HG03108 (cell line): ENCODE measurements at regions not wholly inside any gene's neighbourhood (a gene's known extent, or its start where the extent isn't known, plus 50 kb on each side); places are given as distances from the start of the nearest gene placed in this dataset.

Source experiments
- ATAC-seq: cut with Tn5 transposase; IDR thresholded peaks from one replicate; pipeline ENCODE4 v1.9.1; 2021; ENCODE audit warnings: moderate library complexity; ENCODE audit not compliant: unreplicated experiment

DNA sequence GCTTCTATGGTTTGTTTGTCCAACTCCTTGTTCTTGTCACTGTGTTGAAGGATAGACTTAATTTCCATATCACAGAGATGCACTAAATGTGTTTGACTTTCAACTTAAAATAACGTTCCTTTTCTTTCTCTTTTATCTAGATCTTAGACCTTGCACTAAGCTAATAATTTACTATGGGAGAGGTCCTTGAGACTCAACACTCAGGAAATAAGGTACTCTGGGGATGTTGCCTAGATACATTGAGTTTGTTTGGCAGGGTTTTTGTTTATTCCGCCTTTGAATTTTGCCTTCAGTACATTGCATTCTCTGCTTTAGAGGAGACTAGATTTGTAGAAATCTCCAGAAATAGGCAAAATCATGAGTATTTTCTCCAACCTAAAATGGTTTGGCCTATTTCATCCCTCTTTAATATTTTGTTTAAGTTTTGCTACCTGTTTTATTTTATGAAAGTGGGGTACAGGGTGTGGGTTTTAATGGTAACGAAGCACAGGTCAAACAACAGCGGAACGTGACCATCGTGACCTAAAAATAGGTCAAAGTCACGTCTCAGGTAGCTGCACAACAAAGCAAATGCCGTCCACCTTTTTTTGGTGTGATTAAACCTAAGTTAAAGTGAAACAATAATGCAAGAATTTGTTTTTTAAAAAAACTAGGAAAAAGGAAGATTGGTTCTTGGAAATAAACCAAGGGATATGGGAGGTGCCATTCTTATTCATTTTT lies 115.3 kb upstream of the CPSF6 start:
- ATAC-seq, result no peak

- ATAC-seq, result no peak
Measured at GRCh38 chr12:69129017-69129416, 110.4 kb upstream of the CPSF6 start.

DNA sequence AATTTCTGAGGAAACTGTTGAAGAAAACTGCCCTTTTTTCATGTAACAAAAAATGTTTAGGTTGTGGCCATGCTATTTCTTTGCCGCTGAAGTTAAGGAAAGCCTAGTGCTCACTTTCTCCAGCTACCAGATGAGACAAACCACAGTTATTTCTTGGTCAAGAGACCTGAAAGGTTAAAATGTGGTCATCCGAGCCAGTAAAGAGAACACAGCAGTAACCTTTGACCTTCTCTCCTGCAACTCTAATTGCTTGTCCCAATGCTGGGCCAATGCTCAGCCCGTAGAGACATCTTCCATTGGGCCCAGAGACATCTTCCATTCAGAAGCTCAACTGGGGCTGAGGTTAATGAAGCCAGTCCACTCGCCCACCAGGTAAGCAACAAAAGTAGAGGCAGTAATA lies 109.8 kb upstream of the CPSF6 start:
- no peak for ATAC-seq

DNA sequence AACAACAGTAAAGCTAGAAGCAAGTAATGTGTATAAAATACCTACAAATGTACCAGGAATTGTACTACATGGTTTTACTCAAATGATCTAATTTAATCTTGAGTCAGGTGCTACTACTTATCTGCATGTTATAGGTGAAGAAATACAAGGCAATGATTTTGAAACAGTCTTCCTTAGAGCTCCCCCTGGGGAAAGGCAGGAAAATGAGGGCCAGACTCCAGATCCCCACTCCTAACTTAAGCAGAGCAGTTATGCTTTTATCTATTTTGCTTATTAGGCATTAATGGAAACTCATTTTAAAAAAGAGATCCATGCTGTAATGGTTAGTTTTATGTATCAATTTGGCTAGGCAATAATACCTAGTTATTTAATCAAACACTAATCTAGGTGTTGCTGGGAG lies 109.3 kb upstream of the CPSF6 start:
- no peak for ATAC-seq

- no peak for ATAC-seq
Measured at GRCh38 chr12:69131077-69131476, 108.3 kb upstream of the CPSF6 start.

DNA sequence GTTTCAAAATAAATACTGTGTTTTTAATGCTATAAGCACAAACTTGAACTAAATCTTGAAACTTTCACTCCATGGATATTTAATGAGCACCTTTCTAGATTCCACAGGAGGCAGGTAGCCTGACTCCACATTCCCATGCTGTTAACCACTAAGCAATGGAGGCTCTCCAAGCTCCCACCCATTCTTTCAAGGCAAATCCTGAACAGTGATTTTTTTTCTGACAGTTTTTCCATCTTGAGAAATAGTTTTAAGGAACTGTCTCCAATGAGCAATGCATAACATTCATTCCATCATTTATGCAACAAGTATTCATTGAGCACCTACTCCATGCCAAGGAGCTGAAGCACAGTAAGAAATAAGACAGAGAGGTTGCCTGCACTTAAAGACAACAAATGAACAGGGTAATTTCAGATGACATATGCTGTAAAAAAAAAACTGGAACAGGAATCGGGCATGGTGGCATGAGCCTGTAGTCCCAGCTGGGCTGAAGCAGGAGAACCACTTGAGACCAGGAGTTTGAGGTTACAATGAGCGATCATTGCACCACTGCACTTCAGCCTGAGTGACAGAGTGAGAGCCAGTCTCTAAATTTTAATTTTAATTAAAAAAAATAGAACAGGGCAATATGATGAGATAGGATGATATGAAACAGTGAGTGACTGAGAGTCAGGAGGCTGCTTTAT lies 102.3 kb upstream of the CPSF6 start:
- no peak for ATAC-seq

GRCh38 chr12:69141074-69141473 lies 98.3 kb upstream of the CPSF6 start:
- no peak for ATAC-seq

GRCh38 chr12:69149270-69149669 lies 90.1 kb upstream of the CPSF6 start:
- ATAC-seq, result no peak

DNA sequence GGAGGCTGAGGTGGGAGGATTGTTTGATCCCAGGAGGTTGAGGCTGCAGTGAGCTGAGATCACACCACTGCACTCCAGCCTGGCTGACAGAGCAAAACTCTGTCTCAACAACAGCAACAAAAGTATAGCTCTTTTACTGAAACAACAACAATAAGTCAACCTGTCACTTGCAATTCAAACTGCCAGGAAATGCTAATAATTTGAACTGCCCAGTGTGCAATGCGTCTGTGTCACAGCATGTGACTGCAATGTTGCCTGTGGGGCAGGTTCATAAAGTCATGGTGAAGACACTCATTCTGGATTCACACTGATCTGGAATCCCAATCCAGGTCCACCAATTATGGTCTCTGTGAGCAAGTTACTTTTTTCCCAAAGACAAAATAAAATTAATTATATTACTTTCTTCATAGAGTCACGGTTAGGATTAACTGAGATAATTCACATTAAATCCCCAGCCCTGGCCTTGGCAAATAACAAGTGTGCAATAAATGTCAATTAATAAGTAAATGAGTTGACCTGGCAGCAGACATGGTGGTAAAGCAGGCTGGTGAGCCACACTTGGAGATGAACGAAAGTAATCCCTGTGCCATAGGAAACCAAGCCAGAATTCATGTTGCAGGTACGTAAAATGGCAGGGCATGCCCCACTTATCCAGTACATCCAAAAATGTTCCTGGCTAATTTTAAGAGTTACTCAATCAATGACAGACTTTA lies 89.1 kb upstream of the CPSF6 start:
- ATAC-seq, result no peak

DNA sequence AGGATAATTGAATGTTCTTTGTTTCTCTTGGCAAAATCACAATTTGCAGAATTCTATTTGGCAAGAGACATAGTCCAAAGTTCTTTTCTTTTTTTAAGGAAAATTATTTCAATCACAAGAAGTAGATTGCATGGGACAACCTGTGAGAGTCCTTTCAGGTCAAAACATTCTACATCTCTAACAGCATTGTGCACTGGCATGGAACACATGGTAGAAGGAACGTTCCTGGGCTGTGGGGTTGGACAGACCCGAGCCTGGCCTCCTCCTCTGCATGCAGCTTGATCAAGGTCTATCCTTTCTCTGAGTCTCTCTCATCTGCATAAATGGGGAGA lies 88.6 kb upstream of the CPSF6 start:
- no peak for ATAC-seq

DNA sequence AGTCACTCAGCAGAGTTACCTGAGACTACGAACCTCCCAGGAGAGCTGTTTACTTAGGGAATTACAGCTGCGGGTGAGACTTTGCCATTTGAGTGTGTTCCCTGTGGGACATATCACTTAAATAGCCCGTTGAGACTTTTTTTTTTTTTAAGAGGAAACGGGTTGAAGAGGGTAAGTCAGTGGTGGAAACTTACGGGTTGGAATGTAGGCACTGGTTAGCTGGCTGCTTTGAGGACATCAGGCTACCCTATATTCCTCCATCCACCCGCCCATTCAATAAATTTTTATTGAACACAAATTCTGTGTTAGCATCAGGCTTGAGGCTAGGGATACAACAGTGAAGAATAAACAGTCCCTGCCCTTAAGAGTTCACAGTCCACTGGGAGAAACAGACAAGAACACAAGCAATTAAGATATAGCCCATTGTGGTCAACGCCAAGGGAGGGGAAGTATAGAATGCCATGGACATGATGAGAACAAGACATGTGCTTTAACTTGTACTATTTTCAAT lies 88.1 kb upstream of the CPSF6 start:
- no peak for ATAC-seq

- ATAC-seq, result no peak
Measured at GRCh38 chr12:69154585-69155363, 84.6 kb upstream of the CPSF6 start.

DNA sequence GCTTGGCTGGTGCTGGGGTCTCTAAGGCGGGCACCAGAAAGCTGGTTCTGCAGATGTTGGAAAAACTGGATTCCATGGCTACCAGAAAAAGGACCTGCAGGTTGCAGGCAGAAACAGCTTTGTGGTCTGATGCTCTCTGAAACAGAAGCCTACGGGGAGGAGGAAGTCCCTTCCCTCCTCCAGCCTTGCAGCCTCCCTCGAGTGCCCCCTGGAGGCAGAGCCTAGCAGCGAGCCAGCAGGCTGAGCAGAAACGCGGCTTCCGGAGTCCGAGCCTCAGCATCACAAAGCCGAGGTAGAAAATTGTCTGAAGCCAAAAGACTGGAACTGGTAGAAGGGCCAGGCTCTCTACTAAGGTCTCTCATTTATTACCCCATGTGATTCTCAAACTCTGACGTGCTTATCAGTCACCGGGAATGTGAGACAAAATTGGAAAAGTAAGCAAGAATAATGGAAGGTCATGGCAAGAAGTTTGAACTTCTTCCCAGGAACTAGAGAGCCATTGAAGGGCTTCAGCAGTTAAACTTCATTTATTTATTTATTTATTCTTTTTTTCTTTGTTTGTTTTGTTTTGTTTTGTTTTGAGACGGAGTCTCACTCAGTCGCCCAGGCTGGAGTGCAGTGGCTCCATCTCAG lies 82.2 kb upstream of the CPSF6 start:
- peak; percentile 91 for ATAC-seq

DNA sequence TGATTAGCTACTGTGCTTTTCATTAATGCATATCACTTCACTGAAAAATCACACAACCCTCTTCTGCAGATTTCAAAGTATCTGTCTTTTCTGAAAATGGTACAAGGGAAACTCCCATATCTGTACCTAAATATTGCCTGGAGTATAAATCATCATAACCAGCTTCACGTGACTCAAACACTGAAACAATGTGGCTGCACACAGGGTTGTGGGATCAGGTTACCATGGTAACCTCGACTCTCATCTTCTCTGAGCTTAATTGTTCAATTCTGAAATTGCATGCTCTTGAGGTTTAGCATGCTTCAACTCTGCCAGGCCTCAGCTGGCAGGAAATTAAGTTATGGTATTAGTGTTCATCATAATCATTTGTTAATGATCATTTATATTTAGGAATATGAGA lies 77.5 kb upstream of the CPSF6 start:
- peak; percentile 61 for ATAC-seq

DNA sequence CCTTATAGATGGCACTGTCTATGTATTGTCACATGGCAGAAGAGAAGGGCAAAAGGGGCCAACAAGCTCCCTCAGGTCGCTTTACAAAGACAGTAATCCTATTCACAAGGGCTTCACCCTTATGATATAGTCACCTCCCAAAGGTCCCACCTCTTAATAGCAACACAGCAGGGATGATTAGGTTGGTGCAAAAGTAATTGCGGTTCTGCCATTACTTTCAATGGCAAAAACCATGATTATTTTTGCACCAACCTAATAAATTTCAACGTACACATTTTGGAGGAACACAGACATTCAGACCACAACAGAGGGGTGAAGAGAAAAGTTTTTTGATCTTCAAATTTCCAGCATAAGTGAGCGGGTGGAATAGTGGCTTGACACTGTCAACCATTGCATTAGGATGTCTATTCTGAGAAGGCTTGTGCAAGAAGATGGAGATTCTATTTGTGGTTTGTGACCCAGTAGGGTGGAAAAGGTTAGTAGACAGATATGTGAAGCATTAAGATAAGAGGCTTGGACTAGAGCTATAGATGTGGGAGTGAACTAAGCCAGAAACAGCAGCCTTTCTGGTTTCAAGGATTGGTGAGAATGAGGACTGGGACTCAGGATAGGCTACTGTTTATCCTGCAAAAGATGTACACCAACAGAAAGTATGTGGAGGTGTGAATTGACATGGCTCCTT lies 75.5 kb upstream of the CPSF6 start:
- no peak for ATAC-seq

DNA sequence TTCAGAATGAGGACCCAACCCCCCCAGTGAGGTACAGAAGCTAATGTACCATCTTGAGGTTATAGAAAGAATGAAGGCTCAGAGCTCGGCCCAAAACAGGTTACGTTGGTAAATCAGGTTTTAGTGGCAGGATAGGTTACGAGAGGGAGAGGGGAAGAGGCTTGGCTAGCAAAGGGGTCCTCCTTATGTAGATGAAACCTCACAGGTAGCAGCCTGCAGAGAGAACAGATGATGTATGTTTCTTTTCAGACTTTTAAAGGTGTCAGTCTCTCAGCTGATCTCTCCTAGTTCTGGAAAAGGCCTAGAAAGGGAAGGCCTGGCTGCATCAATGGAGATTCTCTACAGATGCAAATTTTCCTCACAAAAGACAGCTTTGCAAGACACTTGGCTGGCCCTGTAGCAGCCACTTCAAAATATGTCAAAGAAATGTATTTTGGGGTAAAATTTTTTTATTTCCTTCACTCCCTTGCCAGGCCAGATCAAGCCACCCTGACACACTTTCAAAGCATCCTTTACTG lies 71.7 kb upstream of the CPSF6 start:
- no peak for ATAC-seq

DNA sequence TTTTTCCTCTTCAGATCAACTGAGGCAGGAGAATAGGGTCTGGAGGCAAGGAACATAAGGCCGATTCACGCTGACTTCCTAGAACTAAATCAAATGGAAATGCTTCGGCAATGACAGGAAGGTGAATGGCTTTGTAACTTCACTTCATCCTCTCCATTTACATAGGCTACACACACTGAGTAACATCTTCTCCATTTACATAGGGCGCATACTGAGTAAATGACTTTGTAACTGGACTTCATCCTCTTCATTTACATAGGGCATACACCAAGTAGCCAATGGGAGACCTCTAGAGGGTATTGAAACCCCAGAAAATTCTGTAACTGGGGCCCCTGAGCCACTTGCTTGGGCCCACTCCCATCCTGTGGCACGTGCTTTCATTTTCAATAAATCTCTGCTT lies 71.0 kb upstream of the CPSF6 start:
- ATAC-seq, result no peak

DNA sequence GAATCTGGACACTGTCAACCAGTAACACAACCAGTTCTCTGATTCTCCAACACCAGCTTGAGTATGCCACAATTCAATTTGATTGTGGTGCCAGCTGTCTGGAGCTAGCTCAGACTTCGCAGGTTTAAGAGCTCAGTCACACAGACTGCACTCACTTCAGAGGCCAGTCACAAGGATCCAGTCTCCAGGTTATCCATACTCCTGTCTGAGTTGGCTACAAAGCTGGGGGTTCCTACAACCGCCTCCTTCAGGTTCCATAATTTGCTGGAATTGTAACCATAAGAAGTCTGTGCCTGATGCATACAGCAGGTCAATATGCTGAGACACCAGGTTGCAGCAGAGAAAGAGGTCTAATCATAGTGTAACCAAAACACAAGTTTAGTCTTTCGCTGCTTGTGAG lies 70.5 kb upstream of the CPSF6 start:
- ATAC-seq, result no peak

DNA sequence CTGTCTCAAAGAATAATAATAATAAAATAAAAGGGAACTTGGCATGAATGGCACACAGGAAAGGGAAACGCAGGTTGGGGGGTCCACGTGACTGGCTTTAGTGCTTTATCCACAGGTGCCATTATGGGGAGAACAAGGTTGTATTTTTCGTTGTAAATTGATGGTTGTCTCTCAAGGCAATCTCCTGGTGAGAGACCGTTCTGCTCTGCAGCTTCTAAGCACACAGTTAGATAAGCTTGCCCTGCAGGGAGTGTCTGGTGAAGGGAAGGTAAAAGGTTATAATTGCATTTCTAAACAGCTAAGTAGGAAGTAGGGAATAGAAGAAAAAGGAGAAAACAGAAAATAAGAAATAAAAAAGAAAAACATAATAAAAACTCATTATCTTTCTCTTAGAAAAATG lies 69.1 kb upstream of the CPSF6 start:
- ATAC-seq, result no peak

DNA sequence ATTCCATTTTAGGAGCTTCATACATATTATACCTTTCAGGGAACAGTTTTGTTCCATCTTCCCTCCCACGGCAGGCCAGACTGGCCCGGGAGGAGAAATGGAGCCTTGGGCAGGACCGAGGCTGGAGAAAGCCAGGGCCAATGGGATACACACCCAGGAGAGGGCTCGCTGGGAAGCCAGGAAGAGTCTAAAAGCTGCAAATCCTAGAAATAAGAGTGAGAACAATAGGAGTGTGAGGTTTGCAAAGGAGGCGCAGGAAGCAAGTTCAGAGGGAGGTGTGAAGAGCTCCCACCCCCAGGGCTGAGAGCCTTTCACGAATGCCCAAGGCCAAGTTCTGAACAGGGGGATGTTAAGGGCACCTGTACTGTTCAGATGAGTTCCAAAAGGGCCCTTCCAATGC lies 67.5 kb upstream of the CPSF6 start:
- ATAC-seq, result no peak
